GM18909 (cell line): ENCODE measurements at regions not wholly inside any gene's neighbourhood (a gene's known extent, or its start where the extent isn't known, plus 50 kb on each side); places are given as distances from the start of the nearest gene placed in this dataset.
"Not testable (repeated sequence)": the region's sequence is repeated elsewhere in the genome, so short reads cannot be mapped to it uniquely, and the experiment has no call there.

Experiments used
- ATAC-seq: cut with Tn5 transposase; IDR thresholded peaks from one replicate; pipeline ENCODE4 v1.9.1; 2021; ENCODE audit warnings: mild to moderate bottlenecking; ENCODE audit not compliant: unreplicated experiment, poor library complexity

- ATAC-seq, result no peak
Measured at GRCh38 chr5:155655569-155655968, 642.0 kb downstream of the KIF4B start.

DNA sequence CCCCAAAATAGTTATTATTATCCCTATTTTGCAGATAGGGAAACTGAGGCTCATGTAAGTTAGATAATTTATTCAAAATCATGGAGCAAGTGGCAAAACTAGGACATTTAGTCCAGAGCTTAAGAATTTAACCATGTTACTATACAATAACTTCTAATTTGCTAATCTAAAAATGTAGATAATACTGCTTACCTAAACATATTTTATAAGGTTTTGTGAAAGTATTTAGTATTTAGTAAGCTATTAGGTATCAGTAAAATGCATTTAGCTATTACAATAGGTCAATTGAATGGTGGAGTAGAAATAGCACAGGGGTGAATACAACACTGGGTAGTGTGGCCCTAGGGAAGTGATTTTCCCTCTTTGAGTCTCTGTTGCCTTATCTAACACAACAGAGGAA lies 648.3 kb downstream of the KIF4B start:
- no peak for ATAC-seq

- no peak for ATAC-seq
Measured at GRCh38 chr5:155665361-155665760, 651.8 kb downstream of the KIF4B start.

DNA sequence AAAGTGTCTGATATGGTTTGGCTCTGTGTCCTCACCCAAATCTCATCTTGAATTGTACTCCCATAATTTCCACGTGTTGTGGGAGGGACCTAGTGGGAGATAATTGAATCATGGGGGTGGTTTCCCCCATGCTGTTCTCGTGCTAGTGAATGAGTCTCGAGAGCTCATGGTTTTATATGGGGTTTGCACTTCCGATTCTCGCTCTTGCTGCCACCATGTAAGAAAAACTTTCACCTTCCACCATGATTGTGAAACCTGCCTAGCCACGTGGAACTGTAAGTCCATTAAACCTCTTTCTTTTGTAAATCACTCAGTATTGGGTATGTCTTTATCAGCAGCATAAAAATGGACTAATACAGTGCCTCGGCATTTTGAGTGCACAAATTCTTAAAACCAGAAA lies 655.0 kb upstream of the SGCD start:
- not testable (repeated sequence) for ATAC-seq

GRCh38 chr5:155676967-155677366 lies 650.0 kb upstream of the SGCD start:
- peak; percentile 50 for ATAC-seq

GRCh38 chr5:155678371-155678770 lies 648.6 kb upstream of the SGCD start:
- no peak for ATAC-seq

- ATAC-seq, result no peak
Measured at GRCh38 chr5:155679530-155679929, 647.4 kb upstream of the SGCD start.

DNA sequence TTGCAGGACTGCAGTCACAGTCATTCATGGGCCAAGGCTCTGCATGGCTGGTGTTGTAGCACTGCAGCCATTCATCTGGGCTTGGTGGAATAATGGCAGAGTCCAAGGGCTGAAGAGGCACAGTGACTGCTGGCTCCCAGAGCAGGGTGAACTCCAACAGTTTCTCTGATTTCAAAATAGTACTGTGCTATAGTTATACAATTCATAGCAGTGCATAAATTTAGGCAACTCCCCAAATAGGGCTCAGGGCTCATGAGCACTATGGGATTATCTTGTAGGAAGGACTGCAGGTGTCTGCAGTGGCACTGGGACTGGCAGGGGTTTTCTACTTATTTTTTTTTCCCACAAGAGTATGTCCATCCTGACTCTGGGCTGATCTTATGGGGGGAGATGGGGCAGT lies 642.5 kb upstream of the SGCD start:
- ATAC-seq, result no peak

GRCh38 chr5:155686131-155686530 lies 640.8 kb upstream of the SGCD start:
- ATAC-seq, result no peak

DNA sequence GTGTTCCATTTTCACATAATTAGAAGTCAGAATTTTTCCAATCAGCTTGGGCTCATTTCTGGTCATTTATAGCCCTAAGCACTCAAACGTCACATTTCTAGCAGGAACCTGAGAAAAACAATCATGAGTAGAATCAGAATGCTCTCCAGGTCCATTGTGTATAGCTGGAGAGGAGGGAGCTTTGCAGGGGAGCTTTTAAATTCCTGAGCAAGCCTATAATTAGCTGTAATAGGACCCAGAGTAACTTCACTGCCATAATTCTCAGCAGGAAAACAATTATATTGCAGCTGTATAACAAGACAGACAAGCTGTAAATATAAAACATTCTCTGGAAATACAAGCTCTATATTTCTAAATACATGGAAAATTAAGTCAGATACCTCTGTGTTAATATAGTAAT lies 637.6 kb upstream of the SGCD start:
- ATAC-seq, result no peak

- no peak for ATAC-seq
Measured at GRCh38 chr5:155696362-155696761, 630.6 kb upstream of the SGCD start.

DNA sequence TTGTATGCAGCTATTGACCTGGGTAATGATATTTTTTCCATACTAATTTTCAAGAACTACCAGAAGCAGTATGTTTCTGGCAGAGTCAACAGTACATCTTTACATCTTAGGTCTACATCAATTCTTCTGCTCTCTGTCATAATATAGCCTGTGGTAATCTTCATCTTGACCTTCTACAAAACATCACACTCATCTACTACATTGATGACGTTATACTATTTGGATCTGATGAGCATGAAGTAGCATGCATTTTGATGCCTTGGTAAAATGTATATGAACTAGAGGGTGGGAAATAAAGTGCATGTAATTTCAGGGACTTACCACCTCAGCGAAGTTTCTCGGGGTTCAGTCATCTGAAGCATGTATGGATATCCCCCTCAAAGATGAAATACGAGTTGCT lies 629.7 kb upstream of the SGCD start:
- ATAC-seq, result no peak

- ATAC-seq, result no peak
Measured at GRCh38 chr5:155699385-155699784, 627.6 kb upstream of the SGCD start.

DNA sequence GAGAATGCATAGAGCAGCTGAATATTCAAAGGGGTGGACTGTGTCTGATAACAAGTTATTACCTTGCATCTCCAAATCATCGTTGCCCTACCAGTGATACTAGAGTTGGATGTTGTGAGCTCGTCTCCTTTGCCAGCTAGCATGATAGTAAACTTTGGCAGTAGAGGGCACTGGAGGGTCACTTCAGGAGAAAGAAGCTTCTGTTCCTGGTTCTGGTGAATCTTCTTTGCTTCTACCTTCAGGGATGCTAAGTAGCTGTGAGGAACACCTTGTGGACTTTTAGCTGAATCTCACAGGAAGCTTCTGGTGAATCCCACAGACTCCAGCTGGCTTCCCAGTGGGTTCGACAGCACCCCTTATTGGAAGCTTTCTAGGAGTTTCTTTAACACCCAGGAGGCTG lies 626.6 kb upstream of the SGCD start:
- no peak for ATAC-seq

GRCh38 chr5:155711882-155712281 lies 615.1 kb upstream of the SGCD start:
- no peak for ATAC-seq

GRCh38 chr5:155714435-155714834 lies 612.5 kb upstream of the SGCD start:
- not testable (repeated sequence) for ATAC-seq

DNA sequence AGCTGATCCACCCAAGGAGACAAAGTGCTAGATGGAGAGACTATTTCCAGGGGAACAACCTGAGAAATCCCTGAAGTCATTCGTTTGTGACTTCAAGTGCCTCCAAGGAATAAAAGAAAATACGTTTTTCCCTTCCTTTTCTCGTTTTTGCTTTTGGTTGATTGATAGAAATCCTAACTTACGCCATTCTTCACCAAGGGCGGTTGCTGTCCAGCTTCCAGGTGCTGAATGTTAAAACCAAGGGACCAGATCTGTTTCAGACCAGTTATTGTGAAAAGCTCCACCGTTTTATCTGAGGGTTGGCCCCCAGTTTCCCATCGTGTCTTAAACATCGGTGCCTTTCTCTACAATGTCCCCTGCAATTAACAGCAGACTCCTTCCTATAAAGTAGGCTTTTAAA lies 600.7 kb upstream of the SGCD start:
- ATAC-seq, result no peak

DNA sequence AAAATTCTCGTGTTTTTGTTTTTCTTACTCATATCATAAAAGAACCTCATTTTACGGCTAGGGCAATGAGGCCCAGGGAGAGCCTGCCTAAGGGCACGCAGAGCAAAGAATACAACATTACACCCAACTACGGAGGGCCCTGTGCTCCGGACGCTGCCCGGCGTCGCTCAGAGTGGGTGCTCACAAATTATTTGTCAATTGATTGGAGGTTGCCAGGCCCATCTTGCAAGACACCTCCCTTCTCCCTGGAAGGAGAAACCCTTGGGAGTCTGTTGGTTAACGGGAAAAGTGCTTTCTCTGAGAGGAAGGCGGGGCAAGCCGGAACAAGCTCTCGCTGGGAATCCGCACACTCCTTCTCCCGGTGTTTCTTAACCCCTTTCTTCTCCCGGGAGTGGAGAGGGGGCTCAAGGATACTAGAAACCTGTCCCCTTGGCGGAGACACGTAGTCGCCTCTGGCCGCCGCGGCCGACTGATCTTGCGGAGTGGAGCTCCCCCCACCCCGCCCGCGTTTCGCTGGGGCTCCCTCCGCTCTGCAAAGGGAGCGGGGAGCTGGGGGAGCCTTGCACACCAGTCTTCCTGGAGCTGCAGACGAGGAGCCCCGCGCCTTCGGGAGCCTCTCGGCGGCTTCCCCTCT lies 599.3 kb upstream of the SGCD start:
- no peak for ATAC-seq

DNA sequence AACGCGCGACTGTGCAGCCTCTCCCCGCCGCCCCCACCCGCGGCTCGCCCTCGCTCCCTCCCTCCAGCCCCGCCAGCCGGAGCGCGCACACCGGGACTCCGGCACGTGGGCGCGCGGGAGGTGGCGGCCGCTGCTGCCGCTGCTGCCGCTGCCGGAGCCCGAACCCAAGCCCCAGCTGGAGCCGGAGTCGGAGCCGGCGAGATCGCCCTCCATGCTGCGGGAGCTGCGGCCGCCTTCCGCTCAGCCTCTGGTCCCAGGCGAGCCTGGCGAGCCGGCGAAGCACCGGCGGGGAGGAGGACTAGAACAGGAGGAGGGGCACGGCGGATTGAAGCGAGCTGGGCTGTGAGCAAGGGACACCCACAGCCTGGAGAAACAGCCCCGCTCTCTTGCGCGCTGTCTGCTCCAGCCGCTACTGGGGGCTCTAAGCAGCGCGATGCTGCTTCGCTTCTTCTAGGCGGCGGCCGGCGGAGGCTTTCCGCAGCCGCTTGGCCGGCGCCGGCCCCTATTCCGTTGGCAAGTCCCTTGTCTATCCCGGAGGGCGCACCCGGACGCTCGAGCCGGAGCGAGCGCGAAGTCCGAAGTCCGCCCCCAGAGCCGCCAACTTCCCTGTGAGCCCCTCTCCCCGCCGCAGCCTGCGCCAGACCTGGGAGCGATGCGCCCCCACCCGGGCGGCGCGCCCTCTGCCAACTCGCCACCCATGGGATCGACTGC lies 598.7 kb upstream of the SGCD start:
- ATAC-seq, result no peak

- no peak for ATAC-seq
Measured at GRCh38 chr5:155728857-155729683, 597.9 kb upstream of the SGCD start.

GRCh38 chr5:155729684-155730059 lies 597.3 kb upstream of the SGCD start:
- no peak for ATAC-seq
